ENCODE measurements at regions not wholly inside any gene's neighbourhood (a gene's known extent, or its start where the extent isn't known, plus 50 kb on each side); places are given as distances from the start of the nearest gene placed in this dataset.

DNA sequence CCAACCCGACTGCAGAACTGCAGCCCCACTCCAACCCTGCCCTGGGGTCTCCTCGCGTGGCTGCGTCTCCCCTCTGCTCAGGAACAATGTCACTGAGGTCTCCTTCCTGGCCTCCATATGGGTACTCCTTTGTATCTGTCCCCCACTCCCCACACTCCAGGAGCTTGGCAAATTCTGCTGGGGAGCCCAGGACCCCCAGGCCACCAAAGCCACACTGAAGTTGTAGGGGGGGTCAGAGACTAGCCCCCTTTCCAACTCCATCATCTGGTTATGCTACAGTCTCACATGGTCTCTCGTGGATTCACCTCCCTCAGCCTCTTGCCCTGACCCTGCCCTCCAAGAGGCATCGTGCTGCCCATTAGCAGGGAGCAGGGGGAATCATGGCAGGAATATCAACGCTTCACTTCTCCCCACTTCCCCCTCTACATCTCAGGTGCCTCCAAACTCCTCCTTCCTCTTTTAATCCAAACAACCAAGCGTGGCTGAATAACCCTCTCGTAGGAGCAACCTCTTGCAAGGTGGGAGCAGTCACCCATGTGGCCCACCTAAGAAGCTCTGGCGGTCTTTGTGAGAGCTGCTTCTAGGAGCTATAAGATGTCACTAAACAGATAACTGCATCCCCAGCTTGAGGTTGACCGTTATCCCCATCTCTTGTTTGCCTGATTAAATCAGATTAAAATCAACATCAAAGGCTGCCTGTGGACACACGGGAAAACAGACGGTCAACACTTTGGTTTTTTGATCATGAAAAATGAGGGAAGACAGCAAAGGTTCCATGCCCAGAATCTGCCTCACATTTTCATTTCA is 86.4 kb downstream of the MIS18A start:
- in situ Hi-C loops (cut with MboI) (no loop called here), intact Hi-C loops (cut with micrococcal nuclease; ENCODE audit: unreplicated experiment) (no loop called here)
- Histone ChIP-seq H3K4me1 (ENCODE audit: control insufficient read depth, insufficient read depth, low read length) (peaks cover 5% of the 10 kb centered on the region; the same call in 1 of the 2 replicates), H3K27ac (ENCODE audit: control insufficient read depth, insufficient read depth) (no peak overlapping the region), H3K9me3 (replicated peaks; ENCODE audit: control insufficient read depth, insufficient read depth, low read length) (no peaks in the 10 kb centered on the region; the same call in 2 of the 3 replicates), H3K79me2 (ENCODE audit: control insufficient read depth, insufficient read depth, low read length) (no peaks in the 10 kb centered on the region), H3K27me3 (replicated peaks in 1 of 2; ENCODE audit: control insufficient read depth in 2 of 2, insufficient read depth in 2 of 2, low read length in 1 of 2) (no peaks in the 10 kb centered on the region), H2AFZ (ENCODE audit: control insufficient read depth, low read depth, low read length) (no peak overlapping the region), H3K4me3 (no peak overlapping the region), H3K36me3 (ENCODE audit: control insufficient read depth in 2 of 2, insufficient read depth in 2 of 2, low read length in 1 of 2) (no peaks in the 10 kb centered on the region), H3K4me2 (ENCODE audit: control insufficient read depth, insufficient read depth) (no peak overlapping the region), H4K20me1 (ENCODE audit: control insufficient read depth, insufficient read depth) (no peaks in the 10 kb centered on the region), H3K9ac (ENCODE audit: control insufficient read depth, insufficient read depth, low read length) (no peak overlapping the region)
- DNase-seq (ENCODE audit: low read depth, low spot score), result no peak
- CTCF ChIA-PET, result no interaction called here
- WGBS (ENCODE audit: insufficient coverage, insufficient replicate concordance, low lambda C conversion rate, missing lambda C conversion rate), result 47% methylated on average over 13 of the region's 13 CpGs
- no peak for FAIRE-seq
- RAD21 ChIA-PET (ENCODE audit: unreplicated experiment), result no interaction called here
- no TSS peak for BruUV-seq (replicated peaks)
- SMC1A ChIA-PET (ENCODE audit: uncharacterized antibody, unreplicated experiment), result no interaction called here
- POLR2A ChIA-PET, result no interaction called here
- ATAC-seq, result no peak
- TF ChIP-seq PAX5 (IDR thresholded peaks at IDR 0.05; ENCODE audit: borderline replicate concordance, low read depth, low read length), result no peak
- TF ChIP-seq EGR1 (IDR thresholded peaks at IDR 0.05; ENCODE audit: borderline replicate concordance in 1 of 2, low read depth in 2 of 2, low read length in 2 of 2), result no peak
- TF ChIP-seq, protein P1, sequence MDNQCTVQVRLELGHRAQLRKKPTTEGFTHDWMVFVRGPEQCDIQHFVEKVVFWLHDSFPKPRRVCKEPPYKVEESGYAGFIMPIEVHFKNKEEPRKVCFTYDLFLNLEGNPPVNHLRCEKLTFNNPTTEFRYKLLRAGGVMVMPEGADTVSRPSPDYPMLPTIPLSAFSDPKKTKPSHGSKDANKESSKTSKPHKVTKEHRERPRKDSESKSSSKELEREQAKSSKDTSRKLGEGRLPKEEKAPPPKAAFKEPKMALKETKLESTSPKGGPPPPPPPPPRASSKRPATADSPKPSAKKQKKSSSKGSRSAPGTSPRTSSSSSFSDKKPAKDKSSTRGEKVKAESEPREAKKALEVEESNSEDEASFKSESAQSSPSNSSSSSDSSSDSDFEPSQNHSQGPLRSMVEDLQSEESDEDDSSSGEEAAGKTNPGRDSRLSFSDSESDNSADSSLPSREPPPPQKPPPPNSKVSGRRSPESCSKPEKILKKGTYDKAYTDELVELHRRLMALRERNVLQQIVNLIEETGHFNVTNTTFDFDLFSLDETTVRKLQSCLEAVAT (IDR thresholded peaks at IDR 0.05), result no peak
- TF ChIP-seq YBX1 (IDR thresholded peaks at IDR 0.05), result no peak
- no peak for TF ChIP-seq ZNF217 (IDR thresholded peaks at IDR 0.05)
- TF ChIP-seq, protein P2, sequence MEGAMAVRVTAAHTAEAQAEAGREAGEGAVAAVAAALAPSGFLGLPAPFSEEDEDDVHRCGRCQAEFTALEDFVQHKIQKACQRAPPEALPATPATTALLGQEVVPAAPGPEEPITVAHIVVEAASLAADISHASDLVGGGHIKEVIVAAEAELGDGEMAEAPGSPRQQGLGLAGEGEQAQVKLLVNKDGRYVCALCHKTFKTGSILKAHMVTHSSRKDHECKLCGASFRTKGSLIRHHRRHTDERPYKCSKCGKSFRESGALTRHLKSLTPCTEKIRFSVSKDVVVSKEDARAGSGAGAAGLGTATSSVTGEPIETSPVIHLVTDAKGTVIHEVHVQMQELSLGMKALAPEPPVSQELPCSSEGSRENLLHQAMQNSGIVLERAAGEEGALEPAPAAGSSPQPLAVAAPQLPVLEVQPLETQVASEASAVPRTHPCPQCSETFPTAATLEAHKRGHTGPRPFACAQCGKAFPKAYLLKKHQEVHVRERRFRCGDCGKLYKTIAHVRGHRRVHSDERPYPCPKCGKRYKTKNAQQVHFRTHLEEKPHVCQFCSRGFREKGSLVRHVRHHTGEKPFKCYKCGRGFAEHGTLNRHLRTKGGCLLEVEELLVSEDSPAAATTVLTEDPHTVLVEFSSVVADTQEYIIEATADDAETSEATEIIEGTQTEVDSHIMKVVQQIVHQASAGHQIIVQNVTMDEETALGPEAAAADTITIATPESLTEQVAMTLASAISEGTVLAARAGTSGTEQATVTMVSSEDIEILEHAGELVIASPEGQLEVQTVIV (IDR thresholded peaks at IDR 0.05; ENCODE audit: borderline replicate concordance, partially characterized antibody), result no peak
- no peak for TF ChIP-seq EZH2 (IDR thresholded peaks at IDR 0.05; ENCODE audit: borderline replicate concordance, control insufficient read depth, low read depth, low read length)
- TF ChIP-seq GATAD2B (conservative IDR thresholded peaks at IDR 0.05; ENCODE audit: low read depth), result no peak
- TF ChIP-seq ZZZ3 (IDR thresholded peaks at IDR 0.05; ENCODE audit: control insufficient read depth, insufficient read length, low read depth), result no peak
- TF ChIP-seq STAT1 (conservative IDR thresholded peaks at IDR 0.05), result no peak
- no peak for TF ChIP-seq CBX5 (IDR thresholded peaks at IDR 0.05; ENCODE audit: low read depth)
- TF ChIP-seq KAT2A (conservative IDR thresholded peaks at IDR 0.05; ENCODE audit: control insufficient read depth, low read depth, low read length), result no peak
- TF ChIP-seq CHD2 (IDR thresholded peaks at IDR 0.05; ENCODE audit: borderline replicate concordance, low read depth, low read length), result no peak
- no peak for TF ChIP-seq CTCF (IDR thresholded peaks at IDR 0.05 in 2 of 3, conservative IDR thresholded peaks at IDR 0.05 in 1 of 3; ENCODE audit: control insufficient read depth in 2 of 3, extremely low read depth in 1 of 3, insufficient read depth in 1 of 3, low read depth in 3 of 3, low read length in 3 of 3)
- no peak for TF ChIP-seq RB1 (IDR thresholded peaks at IDR 0.05; ENCODE audit: borderline replicate concordance)
- TF ChIP-seq TCF3 (IDR thresholded peaks at IDR 0.05; ENCODE audit: borderline replicate concordance, insufficient read depth, low read depth, low read length), result no peak
- TF ChIP-seq NR2C2 (IDR thresholded peaks at IDR 0.05; ENCODE audit: borderline replicate concordance, control insufficient read depth, insufficient read length, low read depth), result no peak
